ENCODE measurements at regions not wholly inside any gene's neighbourhood (a gene's known extent, or its start where the extent isn't known, plus 50 kb on each side); places are given as distances from the start of the nearest gene placed in this dataset.
"Not testable (repeated sequence)": the region's sequence is repeated elsewhere in the genome, so short reads cannot be mapped to it uniquely, and the experiment has no call there.

- no peak for DNase-seq (ENCODE audit: low read depth in 2 of 3, low spot score in 2 of 3)
These were observed 509.5 kb downstream of the TMEM114 start for GRCh38 chr16:8080817-8081216.

- no peak for DNase-seq (ENCODE audit: low read depth in 2 of 3, low spot score in 2 of 3)
These were observed 515.0 kb downstream of the TMEM114 start for GRCh38 chr16:8075271-8075670.

DNA sequence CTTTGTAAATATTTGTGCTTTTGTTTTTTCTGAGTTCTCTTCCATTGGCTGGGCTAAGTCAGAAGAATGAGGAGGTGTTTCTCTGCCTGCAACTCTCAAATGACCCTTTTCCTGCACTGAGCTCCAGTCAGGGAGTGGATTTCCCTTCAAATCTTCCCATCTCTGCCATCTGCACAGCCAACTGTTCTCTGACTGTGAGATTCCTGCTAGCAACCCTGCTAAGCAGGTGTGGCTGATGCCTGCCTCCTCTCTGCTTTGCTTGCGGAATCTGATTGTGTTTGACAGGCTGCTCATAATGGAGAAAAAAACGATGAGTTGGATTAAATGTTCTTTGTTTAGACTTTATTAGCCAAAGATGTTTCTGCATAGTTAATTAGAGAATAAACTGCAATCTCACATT, 519.8 kb downstream of the TMEM114 start:
- no peak for DNase-seq (ENCODE audit: low read depth in 2 of 3, low spot score in 2 of 3)

DNA sequence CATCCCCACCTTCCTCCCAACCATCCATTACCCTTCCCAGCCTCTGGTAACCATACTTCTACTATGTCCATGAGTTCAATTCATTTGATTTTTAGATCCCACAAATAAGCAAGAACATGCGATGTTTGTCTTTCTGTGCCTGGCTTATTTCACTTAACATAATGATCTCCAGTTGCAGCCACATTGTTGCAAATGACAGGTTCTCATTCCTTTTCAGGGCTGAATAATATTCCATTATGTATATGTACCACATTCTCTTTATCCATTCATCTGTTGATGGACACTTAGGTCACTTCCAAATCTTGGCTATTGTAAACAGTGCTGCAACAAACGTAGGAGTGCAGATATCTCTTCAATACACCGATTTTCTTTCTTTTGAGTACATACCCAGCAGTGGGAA, 522.1 kb downstream of the TMEM114 start:
- DNase-seq (ENCODE audit: low read depth in 2 of 3, low spot score in 2 of 3) = not testable (repeated sequence)

GRCh38 chr16:8063159-8063558, 527.2 kb downstream of the TMEM114 start:
- DNase-seq (ENCODE audit: low read depth in 2 of 3, low spot score in 2 of 3) = no peak

DNA sequence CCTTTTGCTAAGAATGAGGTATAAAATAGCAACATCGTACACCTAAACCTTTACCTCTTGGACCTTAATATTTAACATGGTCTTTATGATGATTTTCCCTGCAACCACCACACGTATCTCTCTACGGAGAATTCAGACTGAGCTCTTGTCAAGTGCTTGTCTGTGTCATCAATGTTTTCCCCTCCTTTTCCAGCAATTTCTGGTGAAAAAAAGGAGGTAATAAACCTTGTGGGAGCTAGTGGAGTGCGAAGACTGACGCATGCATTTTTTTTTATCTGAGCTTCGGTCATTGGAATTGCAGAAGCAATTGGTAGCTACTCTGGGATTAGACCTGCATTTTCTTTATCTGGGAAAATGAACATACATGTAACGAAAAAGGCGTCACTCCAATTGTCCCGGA, 527.6 kb downstream of the TMEM114 start:
- DNase-seq (ENCODE audit: low read depth in 2 of 3, low spot score in 2 of 3) = no peak

DNA sequence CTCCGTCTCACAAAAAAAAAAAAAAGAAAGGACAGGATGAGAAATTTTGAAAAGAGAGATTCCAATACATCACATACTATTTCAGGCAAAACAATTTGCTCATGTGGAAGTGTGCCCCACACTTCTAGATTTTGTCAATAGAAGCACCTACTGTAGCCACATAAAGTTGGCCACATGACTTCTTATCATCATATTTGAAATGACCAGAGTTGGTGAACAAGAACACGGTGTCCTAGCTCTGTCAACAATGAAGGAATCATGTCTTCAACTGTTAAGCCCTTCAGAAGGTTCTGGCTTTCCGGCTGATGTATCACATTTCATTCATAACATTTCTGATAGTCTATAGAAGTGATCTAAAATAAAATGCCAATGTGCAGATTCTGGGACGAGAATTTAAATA, 534.5 kb downstream of the TMEM114 start:
- no peak for DNase-seq (ENCODE audit: low read depth in 2 of 3, low spot score in 2 of 3)

- no peak for DNase-seq (ENCODE audit: low read depth in 2 of 3, low spot score in 2 of 3)
These were observed 536.9 kb downstream of the TMEM114 start for GRCh38 chr16:8053437-8053836.

DNA sequence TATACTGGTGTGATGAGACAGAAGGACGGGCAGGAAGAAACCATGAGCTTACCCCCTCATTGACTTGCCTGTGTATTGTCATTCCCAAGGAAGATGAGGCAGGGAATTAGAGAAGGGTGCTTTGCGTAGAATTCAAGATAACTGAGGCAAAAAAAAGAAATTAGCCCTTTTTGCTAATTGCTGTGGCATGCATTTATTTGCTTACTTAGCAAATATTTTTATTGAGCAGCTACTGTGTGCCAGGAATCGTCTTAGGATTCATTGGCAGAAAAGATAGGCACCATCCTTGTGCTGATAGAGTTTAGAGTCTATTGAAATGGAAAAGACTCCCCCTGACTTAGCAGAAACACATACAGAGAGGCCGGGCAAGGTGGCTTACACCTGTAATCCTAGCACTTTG, 541.9 kb downstream of the TMEM114 start:
- DNase-seq (ENCODE audit: low read depth in 2 of 3, low spot score in 2 of 3) = no peak

DNA sequence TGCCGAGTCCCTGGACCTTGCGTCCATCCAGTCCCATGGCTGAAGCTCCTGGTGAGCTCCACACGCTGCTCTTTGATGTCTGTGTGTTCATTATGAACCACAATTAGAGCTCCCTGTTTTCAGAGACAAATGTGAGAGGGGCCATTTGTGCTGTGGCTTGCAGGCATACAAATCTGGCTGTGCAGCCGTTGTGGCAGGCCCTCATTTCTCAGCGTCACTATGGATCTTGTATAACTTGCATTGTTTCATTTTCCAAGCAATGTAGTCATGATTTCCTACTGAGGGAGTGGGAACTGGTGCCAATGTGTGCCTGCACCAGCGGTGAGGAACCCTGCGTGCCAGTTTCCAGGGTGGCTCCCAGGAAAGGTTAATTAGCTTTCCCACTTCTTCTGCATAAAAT, 542.6 kb downstream of the TMEM114 start:
- DNase-seq (ENCODE audit: low read depth in 2 of 3, low spot score in 2 of 3) = no peak

DNA sequence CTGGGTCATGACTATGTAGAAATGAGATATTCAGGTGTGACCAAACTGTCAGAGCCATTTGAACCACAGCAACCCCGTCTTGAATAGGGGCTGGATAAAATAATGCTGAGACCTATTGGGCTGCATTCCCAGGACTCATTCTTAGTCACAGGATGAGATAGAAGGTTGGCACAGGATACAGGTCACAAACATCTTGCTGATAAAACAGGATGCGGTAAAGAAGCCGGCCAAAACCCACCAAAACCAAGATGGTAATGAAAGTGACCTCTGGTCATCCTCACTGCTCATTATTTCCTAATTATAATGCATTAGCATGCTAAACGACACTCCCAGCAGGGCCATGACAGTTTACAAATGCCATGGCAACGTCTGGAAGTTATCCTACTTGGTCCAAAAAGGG, 545.5 kb downstream of the TMEM114 start:
- DNase-seq (ENCODE audit: low read depth in 2 of 3, low spot score in 2 of 3) = no peak

- no peak for DNase-seq (ENCODE audit: low read depth in 2 of 3, low spot score in 2 of 3)
These were observed 557.9 kb downstream of the TMEM114 start for GRCh38 chr16:8032406-8032805.

- not testable (repeated sequence) for DNase-seq (ENCODE audit: low read depth in 2 of 3, low spot score in 2 of 3)
These were observed 560.3 kb downstream of the TMEM114 start for GRCh38 chr16:8030004-8030403.

DNA sequence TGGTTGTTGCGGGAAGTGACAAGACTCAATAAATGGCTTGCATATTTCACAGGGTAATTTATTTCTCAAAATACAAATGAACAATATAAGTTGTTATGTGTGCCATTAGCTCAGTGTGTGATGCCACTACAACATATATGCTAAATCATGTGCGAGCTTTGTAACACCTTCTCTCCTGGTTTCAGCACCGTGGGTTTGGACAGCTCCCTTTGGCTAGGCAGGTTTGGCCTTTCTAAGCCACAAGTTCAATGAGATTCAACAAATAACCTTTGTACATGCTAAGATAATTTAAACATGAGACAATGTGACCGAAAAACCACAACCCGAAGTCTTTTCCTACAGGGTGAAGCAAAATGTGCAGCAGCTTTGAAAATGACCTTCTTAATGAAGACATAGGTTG, 563.9 kb downstream of the TMEM114 start:
- DNase-seq (ENCODE audit: low read depth in 2 of 3, low spot score in 2 of 3) = no peak

DNA sequence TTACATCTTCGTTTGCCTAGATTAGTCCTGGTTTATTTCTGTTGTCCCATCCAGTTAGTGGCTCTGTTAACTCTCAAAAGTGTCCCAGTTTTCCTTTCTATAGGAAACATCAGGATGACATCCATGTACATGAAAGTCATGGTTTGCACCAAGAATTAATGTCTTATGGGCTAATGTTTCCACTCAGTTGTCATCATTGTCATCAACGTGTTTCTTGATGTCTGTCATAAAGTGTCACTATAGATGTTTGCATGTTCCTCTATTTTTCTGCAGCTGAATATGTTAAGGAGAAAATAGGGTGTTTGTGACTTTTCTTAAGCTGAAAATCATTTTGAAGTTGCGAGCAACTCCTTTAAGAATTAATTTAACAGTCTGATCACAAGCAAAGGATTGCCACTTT, 567.0 kb downstream of the TMEM114 start:
- DNase-seq (ENCODE audit: low read depth in 2 of 3, low spot score in 2 of 3) = no peak

DNA sequence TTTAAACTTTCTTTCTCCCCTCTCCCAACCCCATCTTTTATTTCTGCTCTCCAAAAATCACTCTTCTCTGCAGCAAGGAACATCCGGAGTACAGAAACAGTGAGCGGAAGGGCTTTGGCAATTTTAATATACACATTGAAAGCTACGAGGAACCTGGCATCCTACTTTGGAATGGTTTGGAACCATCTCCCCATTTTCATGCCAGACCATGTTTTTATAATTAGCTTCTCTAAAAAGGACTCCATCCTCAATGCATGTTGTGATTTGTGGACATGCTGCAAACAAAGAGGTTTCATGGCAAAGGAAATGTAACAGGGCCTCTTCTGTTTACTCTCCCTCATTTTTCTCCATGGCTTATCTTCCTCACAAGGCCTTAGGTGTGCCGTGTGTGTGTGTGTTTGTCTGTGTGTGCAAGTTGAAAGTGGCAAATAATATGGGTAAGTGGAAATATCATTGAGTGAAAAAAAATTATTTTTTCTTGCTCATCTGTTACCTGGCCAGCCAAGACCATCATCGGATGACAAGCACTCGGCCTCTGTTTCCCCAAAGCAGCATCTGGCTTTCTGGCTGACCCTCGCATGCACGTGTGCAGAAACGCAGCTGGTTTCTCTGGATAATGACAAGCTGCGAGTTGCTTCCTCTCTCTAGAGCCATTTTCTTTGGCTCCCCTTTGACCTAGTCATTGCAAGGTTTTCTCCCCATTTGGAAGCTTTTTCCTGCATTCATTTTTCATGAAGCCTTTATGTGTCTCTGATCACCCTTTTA, 585.0 kb downstream of the TMEM114 start:
- no peak for DNase-seq (ENCODE audit: low read depth in 2 of 3, low spot score in 2 of 3)

DNA sequence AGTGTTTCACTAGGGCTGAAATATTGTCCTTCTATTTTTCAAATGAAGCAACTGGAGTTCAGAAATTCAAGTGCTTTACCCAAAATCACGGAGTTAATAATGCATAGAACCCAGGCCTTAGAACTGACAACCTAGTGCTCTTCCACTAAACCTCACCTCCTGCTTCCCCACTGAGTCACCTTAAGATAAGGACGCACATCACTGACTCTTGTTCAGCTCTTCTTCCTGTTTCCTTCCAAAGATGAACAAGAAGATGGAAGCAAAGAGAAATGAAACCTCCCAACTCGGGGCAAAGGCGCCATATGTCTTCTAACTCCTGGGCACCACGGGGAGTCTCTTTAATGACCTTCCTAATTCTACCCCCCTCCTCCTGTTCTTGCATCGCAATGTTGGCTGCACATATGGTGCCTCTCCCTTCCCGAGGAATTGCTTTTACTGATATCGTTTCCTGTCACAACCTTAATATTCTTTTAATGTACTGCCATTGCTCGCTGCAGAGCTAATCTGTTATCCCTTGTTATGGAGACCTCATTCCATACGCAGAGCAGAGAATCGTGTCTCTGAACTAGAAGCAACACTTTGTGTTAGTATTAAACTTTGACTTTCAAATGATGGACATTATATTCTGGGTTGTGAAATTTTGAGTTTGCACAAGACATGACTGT, 591.4 kb downstream of the TMEM114 start:
- no peak for DNase-seq (ENCODE audit: low read depth in 2 of 3, low spot score in 2 of 3)

- DNase-seq (ENCODE audit: low read depth in 2 of 3, low spot score in 2 of 3) = no peak
These were observed 592.3 kb downstream of the TMEM114 start for GRCh38 chr16:7997966-7998365.

GRCh38 chr16:7992616-7993015, 597.7 kb downstream of the TMEM114 start:
- no peak for DNase-seq (ENCODE audit: low read depth in 2 of 3, low spot score in 2 of 3)

DNA sequence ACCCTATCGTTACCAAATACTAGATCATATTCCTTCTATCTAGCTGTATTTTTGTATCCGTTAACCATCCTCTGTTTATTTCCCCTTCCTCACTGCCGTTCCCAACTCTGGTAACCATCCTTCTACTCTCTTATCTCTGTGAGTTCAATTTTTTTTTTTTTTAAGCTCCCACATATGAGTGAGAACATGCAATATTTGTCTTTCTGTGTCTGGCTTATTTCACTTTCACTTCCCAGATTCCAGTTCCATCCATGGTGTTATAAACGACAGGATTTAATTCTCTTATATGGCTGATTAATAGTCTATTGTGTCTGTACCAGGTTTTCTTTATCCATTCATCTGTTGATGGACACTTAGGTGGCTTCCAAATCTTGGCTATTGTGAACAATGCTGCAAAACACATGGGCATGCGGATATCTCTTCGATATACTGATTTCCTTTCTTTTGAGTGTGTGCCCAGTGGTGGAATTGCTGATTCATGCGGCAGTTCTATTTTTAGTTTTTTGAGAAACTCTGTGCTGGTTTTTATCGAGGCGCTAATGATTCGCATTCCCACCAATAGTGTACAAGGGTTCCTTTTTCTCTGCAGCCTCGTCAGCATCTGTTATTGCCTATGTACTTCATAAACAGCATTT, 599.6 kb downstream of the TMEM114 start:
- no peak for DNase-seq (ENCODE audit: low read depth in 2 of 3, low spot score in 2 of 3)

DNA sequence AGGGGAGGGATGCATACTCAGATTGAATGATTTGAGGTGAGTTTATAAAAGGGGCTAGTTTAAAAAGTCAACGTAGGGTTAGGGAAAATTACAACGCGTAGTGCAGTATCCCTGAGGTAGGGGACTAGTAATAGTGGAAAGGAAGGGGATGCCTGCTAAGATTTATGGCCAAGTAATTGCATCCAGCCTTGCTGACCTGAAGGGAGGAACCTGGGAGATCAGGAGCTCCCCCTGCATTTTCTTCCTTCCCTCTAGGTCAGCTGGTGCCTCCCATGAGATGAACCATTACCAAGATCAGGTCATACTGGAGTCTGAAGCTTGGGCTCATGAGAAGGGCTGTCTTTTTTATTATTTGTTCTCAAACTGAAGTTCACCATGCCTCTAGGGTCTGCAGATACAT, 606.6 kb downstream of the TMEM114 start:
- DNase-seq (ENCODE audit: low read depth in 2 of 3, low spot score in 2 of 3) = no peak

- no peak for DNase-seq (ENCODE audit: low read depth in 2 of 3, low spot score in 2 of 3)
These were observed 610.2 kb downstream of the TMEM114 start for GRCh38 chr16:7980133-7980483.
